Epidermal melanocyte (primary cell): ENCODE measurements at regions not wholly inside any gene's neighbourhood (a gene's known extent, or its start where the extent isn't known, plus 50 kb on each side); places are given as distances from the start of the nearest gene placed in this dataset.

Source experiments
- DNase-seq: peaks from one replicate; pipeline ENCODE4 v3.0.0; 2011; ENCODE audit warnings: low spot score; ENCODE audit not compliant: insufficient read length

- DNase-seq: no peak
These were observed 311.6 kb upstream of the CDYL start for GRCh38 chr6:4464638-4465037.

GRCh38 chr6:4463236-4463635, 313.0 kb upstream of the CDYL start:
- DNase-seq: no peak

- DNase-seq: peak; percentile 35
These were observed 315.4 kb upstream of the CDYL start for GRCh38 chr6:4460586-4461475.

GRCh38 chr6:4459996-4460395, 316.2 kb upstream of the CDYL start:
- no peak for DNase-seq

GRCh38 chr6:4459032-4459431, 317.2 kb upstream of the CDYL start:
- DNase-seq: no peak

- DNase-seq: no peak
These were observed 316.3 kb upstream of the ECI2 start for GRCh38 chr6:4451718-4452117.

- no peak for DNase-seq
These were observed 315.7 kb upstream of the ECI2 start for GRCh38 chr6:4451081-4451480.

GRCh38 chr6:4450237-4450636, 314.9 kb upstream of the ECI2 start:
- no peak for DNase-seq

GRCh38 chr6:4449409-4449808, 314.0 kb upstream of the ECI2 start:
- no peak for DNase-seq

- no peak for DNase-seq
These were observed 313.5 kb upstream of the ECI2 start for GRCh38 chr6:4448841-4449240.

GRCh38 chr6:4447639-4448330, 312.4 kb upstream of the ECI2 start:
- no peak for DNase-seq

- no peak for DNase-seq
These were observed 311.6 kb upstream of the ECI2 start for GRCh38 chr6:4446982-4447381.

- DNase-seq: no peak
These were observed 306.6 kb upstream of the ECI2 start for GRCh38 chr6:4441981-4442434.

- DNase-seq: no peak
These were observed 303.8 kb upstream of the ECI2 start for GRCh38 chr6:4439159-4439558.

GRCh38 chr6:4437342-4437741, 302.0 kb upstream of the ECI2 start:
- DNase-seq: no peak

- DNase-seq: no peak
These were observed 300.6 kb upstream of the ECI2 start for GRCh38 chr6:4435981-4436445.

- DNase-seq: no peak
These were observed 299.3 kb upstream of the ECI2 start for GRCh38 chr6:4434655-4435054.

GRCh38 chr6:4433199-4433598, 297.8 kb upstream of the ECI2 start:
- DNase-seq: no peak

- no peak for DNase-seq
These were observed 291.6 kb upstream of the ECI2 start for GRCh38 chr6:4426968-4427367.

- DNase-seq: no peak
These were observed 286.5 kb upstream of the ECI2 start for GRCh38 chr6:4421837-4422236.

- no peak for DNase-seq
These were observed 284.9 kb upstream of the ECI2 start for GRCh38 chr6:4420160-4420865.

GRCh38 chr6:4415549-4415948, 280.2 kb upstream of the ECI2 start:
- no peak for DNase-seq
